HEK293 (cell line): ENCODE measurements at regions not wholly inside any gene's neighbourhood (a gene's known extent, or its start where the extent isn't known, plus 50 kb on each side); places are given as distances from the start of the nearest gene placed in this dataset.

Experiments
- CTCF ChIA-PET: fragments of 350-600 bp; formaldehyde crosslinking; extraction: SDS; loops from one replicate; lab custom pipeline; 2021; ENCODE audit warnings: antibody characterized with exemption; lab: Yijun Ruan, JAX
- POLR2A ChIA-PET: fragments of 300-600 bp; formaldehyde crosslinking; extraction: SDS; loops from one replicate; lab custom pipeline; 2020; ENCODE audit warnings: antibody characterized with exemption, inconsistent platforms; lab: Yijun Ruan, JAX
- H3K27ac ChIP-seq: fragments of 200-500 bp; sonication (Bioruptor generic); 2 replicates; pipeline ENCODE4 v1.5.1; 2014; ENCODE audit warnings: low read depth, low read length, control low read depth, inconsistent platforms; ENCODE audit errors: extremely low read depth
- H3K36me3 ChIP-seq, 2 experiments: fragments of 200-500 bp in 1 of 2; sonication (Bioruptor generic) in 1 of 2; 1 replicate in 1 of 2; 2 replicates in 1 of 2; pipeline ENCODE4 v1.5.1; 2014 to 2017; ENCODE audit warnings: inconsistent platforms in 2 of 2, low read length in 2 of 2; ENCODE audit not compliant: control insufficient read depth in 2 of 2, insufficient read depth in 1 of 2
- H3K4me1 ChIP-seq: fragments of 200-500 bp; sonication (Bioruptor generic); 2 replicates; pipeline ENCODE4 v1.5.1; 2014; ENCODE audit warnings: mild to moderate bottlenecking, low read length, inconsistent platforms; ENCODE audit not compliant: control insufficient read depth, insufficient read depth
- H3K4me3 ChIP-seq: 2 replicates; pipeline ENCODE4 v1.5.1; 2011; ENCODE audit warnings: low read depth, mild to moderate bottlenecking, control low read depth, low read length, moderate library complexity
- H3K9me3 ChIP-seq: fragments of 200-500 bp; sonication (Bioruptor generic); 2 replicates; pipeline ENCODE4 v1.5.1; 2014; ENCODE audit warnings: low read depth, low read length, inconsistent platforms; ENCODE audit not compliant: control insufficient read depth, insufficient read depth
- KLF8 ChIP-seq: fragments of 450-650 bp; formaldehyde crosslinking; IDR thresholded peaks from 2 replicates; pipeline ENCODE4 v1.5.1; 2016; ENCODE audit warnings: missing biosample characterization, missing genetic modification characterization
- MYNN ChIP-seq: fragments of 450-650 bp; formaldehyde crosslinking; IDR thresholded peaks from 2 replicates; pipeline ENCODE4 v1.5.1; 2016; ENCODE audit warnings: missing biosample characterization, missing genetic modification characterization, borderline replicate concordance
- OSR2 ChIP-seq: fragments of 450-650 bp; formaldehyde crosslinking; IDR thresholded peaks from 2 replicates; pipeline ENCODE4 v1.5.1; 2016; ENCODE audit warnings: missing biosample characterization, missing genetic modification characterization
- PRDM1 ChIP-seq: fragments of 450-650 bp; formaldehyde crosslinking; IDR thresholded peaks from 2 replicates; pipeline ENCODE4; 2016; ENCODE audit warnings: missing biosample characterization, missing genetic modification characterization
- PRDM4 ChIP-seq: fragments of 450-650 bp; formaldehyde crosslinking; IDR thresholded peaks from 2 replicates; pipeline ENCODE4 v1.5.1; 2017; ENCODE audit warnings: missing biosample characterization, missing genetic modification characterization
- RBAK ChIP-seq: fragments of 450-650 bp; formaldehyde crosslinking; IDR thresholded peaks from 2 replicates; pipeline ENCODE4 v1.5.1; 2016; ENCODE audit warnings: missing biosample characterization, missing genetic modification characterization
- ZBTB11 ChIP-seq: fragments of 450-650 bp; formaldehyde crosslinking; conservative IDR thresholded peaks from 2 replicates; pipeline ENCODE4 v1.5.1; 2016; ENCODE audit warnings: low read depth, missing biosample characterization, missing genetic modification characterization
- ZBTB17 ChIP-seq: fragments of 450-650 bp; formaldehyde crosslinking; IDR thresholded peaks from 2 replicates; pipeline ENCODE4 v1.5.1; 2016; ENCODE audit warnings: missing biosample characterization, missing genetic modification characterization
- ZFP41 ChIP-seq: fragments of 450-650 bp; formaldehyde crosslinking; IDR thresholded peaks from 2 replicates; pipeline ENCODE4 v1.5.1; 2016; ENCODE audit warnings: missing biosample characterization, missing genetic modification characterization, borderline replicate concordance
- ZNF148 ChIP-seq: fragments of 450-650 bp; formaldehyde crosslinking; IDR thresholded peaks from 2 replicates; pipeline ENCODE4 v1.5.0; 2017; ENCODE audit warnings: missing biosample characterization, missing genetic modification characterization, borderline replicate concordance
- ZNF157 ChIP-seq: fragments of 450-650 bp; formaldehyde crosslinking; IDR thresholded peaks from 2 replicates; pipeline ENCODE4 v1.5.1; 2016; ENCODE audit warnings: missing biosample characterization, missing genetic modification characterization
- ZNF19 ChIP-seq: fragments of 450-650 bp; formaldehyde crosslinking; IDR thresholded peaks from 2 replicates; pipeline ENCODE4; 2016; ENCODE audit warnings: missing biosample characterization, missing genetic modification characterization, low read depth
- ZNF214 ChIP-seq: fragments of 450-650 bp; formaldehyde crosslinking; IDR thresholded peaks from 2 replicates; pipeline ENCODE4 v1.5.1; 2017; ENCODE audit warnings: missing biosample characterization, mild to moderate bottlenecking, missing genetic modification characterization, borderline replicate concordance
- ZNF221 ChIP-seq: fragments of 450-650 bp; formaldehyde crosslinking; IDR thresholded peaks from 2 replicates; pipeline ENCODE4 v1.5.1; 2017; ENCODE audit warnings: missing biosample characterization, missing genetic modification characterization, borderline replicate concordance
- ZNF239 ChIP-seq: fragments of 450-650 bp; formaldehyde crosslinking; IDR thresholded peaks from 2 replicates; pipeline ENCODE4 v1.5.1; 2016; ENCODE audit warnings: missing biosample characterization, missing genetic modification characterization
- ZNF324 ChIP-seq: fragments of 450-650 bp; formaldehyde crosslinking; IDR thresholded peaks from 2 replicates; pipeline ENCODE4 v1.5.1; 2016; ENCODE audit warnings: missing biosample characterization, missing genetic modification characterization
- ZNF433 ChIP-seq: fragments of 450-650 bp; formaldehyde crosslinking; IDR thresholded peaks from 2 replicates; pipeline ENCODE4 v1.5.1; 2016; ENCODE audit warnings: missing biosample characterization, missing genetic modification characterization, low read depth
- ZNF600 ChIP-seq: fragments of 450-650 bp; formaldehyde crosslinking; IDR thresholded peaks from 2 replicates; pipeline ENCODE4 v1.5.1; 2016; ENCODE audit warnings: missing biosample characterization, missing genetic modification characterization
- ZNF621 ChIP-seq: fragments of 450-650 bp; formaldehyde crosslinking; IDR thresholded peaks from 2 replicates; pipeline ENCODE4 v1.5.1; 2017; ENCODE audit warnings: missing biosample characterization, missing genetic modification characterization
- ZNF785 ChIP-seq: fragments of 450-650 bp; formaldehyde crosslinking; IDR thresholded peaks from 2 replicates; pipeline ENCODE4 v1.5.1; 2016; ENCODE audit warnings: missing biosample characterization, missing genetic modification characterization
- ZNF843 ChIP-seq: fragments of 450-650 bp; formaldehyde crosslinking; IDR thresholded peaks from 2 replicates; pipeline ENCODE4 v1.5.1; 2016; ENCODE audit warnings: missing biosample characterization, missing genetic modification characterization
- ZSCAN18 ChIP-seq: fragments of 450-650 bp; formaldehyde crosslinking; IDR thresholded peaks from 2 replicates; pipeline ENCODE4 v1.5.1; 2016; ENCODE audit warnings: missing biosample characterization, missing genetic modification characterization
- ZSCAN30 ChIP-seq: fragments of 450-650 bp; IDR thresholded peaks from 2 replicates; pipeline ENCODE4 v1.5.1; 2018; ENCODE audit warnings: missing biosample characterization, mild to moderate bottlenecking, missing genetic modification characterization, moderate library complexity

GRCh38 chr9:73219985-73220626, 68.4 kb downstream of the ANXA1 start:
- no peak overlapping the region for H3K27ac ChIP-seq
- H3K4me1 ChIP-seq: no peaks in the 10 kb centered on the region
- ChIA-PET POLR2A (no interaction called here), CTCF (interaction anchor here (0.6 kb wide), 1 partner anchor 1320 kb away, joined by 3 read pairs; no protein-coding TSS in a partner anchor)
- no peaks in the 10 kb centered on the region for H3K36me3 ChIP-seq
- H3K4me3 ChIP-seq: no peak overlapping the region
- H3K9me3 ChIP-seq: no peaks in the 10 kb centered on the region
- TF ChIP-seq ZNF324 (tag by site-specific recombination) (no peak), ZNF433 (no peak), ZNF148 (no peak), PRDM4 (tag by site-specific recombination) (no peak), OSR2 (tag by site-specific recombination) (no peak), ZSCAN18 (tag by site-specific recombination) (no peak), ZNF214 (no peak), MYNN (tag by site-specific recombination) (no peak)

GRCh38 chr9:73223594-73223993, 71.9 kb downstream of the ANXA1 start:
- no peak overlapping the region for H3K4me3 ChIP-seq
- no peak overlapping the region for H3K27ac ChIP-seq
- no peaks in the 10 kb centered on the region for H3K9me3 ChIP-seq
- ChIA-PET CTCF (interaction anchor here (0.6 kb wide), 1 partner anchor 116 kb away, joined by 3 read pairs; no protein-coding TSS in a partner anchor), POLR2A (no interaction called here)
- no peak for TF ChIP-seq PRDM1
- TF ChIP-seq ZNF239 (tag by site-specific recombination): no peak
- no peaks in the 10 kb centered on the region for H3K36me3 ChIP-seq
- H3K4me1 ChIP-seq: no peaks in the 10 kb centered on the region

GRCh38 chr9:73229543-73229942, 77.9 kb downstream of the ANXA1 start:
- no peak for TF ChIP-seq ZNF600 (tag by site-specific recombination)
- no peak for TF ChIP-seq ZNF19 (tag by site-specific recombination)
- no peak for TF ChIP-seq ZNF214
- TF ChIP-seq ZNF843 (tag by site-specific recombination): no peak
- no peak for TF ChIP-seq RBAK (tag by site-specific recombination)
- TF ChIP-seq ZNF621: no peak
- no peak for TF ChIP-seq ZNF785 (tag by site-specific recombination)
- TF ChIP-seq ZNF157 (tag by site-specific recombination): no peak
- TF ChIP-seq ZFP41 (tag by site-specific recombination): no peak
- TF ChIP-seq ZBTB11: no peak
- no peak for TF ChIP-seq ZBTB17
- no peak for TF ChIP-seq ZNF221
- TF ChIP-seq ZSCAN30 (tag by site-specific recombination): no peak
- TF ChIP-seq KLF8 (tag by site-specific recombination): no peak
- TF ChIP-seq, all 188 proteins: peak for 0
- H3K4me3 ChIP-seq: no peak overlapping the region
- ChIA-PET POLR2A (no interaction called here), CTCF (no interaction called here)
- H3K4me1 ChIP-seq: no peaks in the 10 kb centered on the region
- H3K36me3 ChIP-seq: no peaks in the 10 kb centered on the region
- no peaks in the 10 kb centered on the region for H3K9me3 ChIP-seq
- no peak overlapping the region for H3K27ac ChIP-seq
